Activated B cell treated with CpG ODN at 0.5 μM for 24 hours (primary cell): ENCODE measurements at regions not wholly inside any gene's neighbourhood (a gene's known extent, or its start where the extent isn't known, plus 50 kb on each side); places are given as distances from the start of the nearest gene placed in this dataset.

Experiments used
- ATAC-seq: fragments of 200-7000 bp; cut with Tn5 transposase; one replicate; pipeline ENCODE4 v1.10.0; 2021; ENCODE audit warnings: low read depth, mild to moderate bottlenecking, moderate library complexity
- CTCF ChIA-PET: fragments of 350-600 bp; sonication (Branson Sonifier 250); formaldehyde crosslinking; loops from one replicate; lab custom pipeline; 2021; ENCODE audit warnings: antibody characterized with exemption; lab: Charles Lee
- POLR2A ChIA-PET: fragments of 350-600 bp; sonication (Branson Sonifier 250); formaldehyde crosslinking; loops from one replicate; lab custom pipeline; 2021; ENCODE audit warnings: antibody characterized with exemption; lab: Charles Lee
- DNase-seq: peaks from one replicate; pipeline ENCODE4 v3.0.0; 2022
- H3K27ac Mint-ChIP-seq: one replicate; pipeline ENCODE4 v1.8.0; 2020; ENCODE audit warnings: mixed read lengths
- H3K27me3 Mint-ChIP-seq: one replicate; pipeline ENCODE4 v1.8.0; 2021; ENCODE audit warnings: mixed read lengths
- H3K36me3 Mint-ChIP-seq: one replicate; pipeline ENCODE4 v1.8.0; 2021; ENCODE audit warnings: low read depth, mixed read lengths
- H3K4me1 Mint-ChIP-seq: one replicate; pipeline ENCODE4 v1.8.0; 2021; ENCODE audit warnings: mixed read lengths
- H3K4me3 Mint-ChIP-seq: one replicate; pipeline ENCODE4 v1.8.0; 2020; ENCODE audit warnings: mild to moderate bottlenecking, mixed read lengths
- H3K9me3 Mint-ChIP-seq: one replicate; pipeline ENCODE4 v1.8.0; 2020; ENCODE audit warnings: mixed read lengths
- CTCF ChIP-seq: fragments of 200-600 bp; IDR thresholded peaks from one replicate; pipeline ENCODE4 v1.8.0; 2022; ENCODE audit warnings: antibody characterized with exemption, mild to moderate bottlenecking
- intact Hi-C: fragments of 100-400 bp; cut with micrococcal nuclease; formaldehyde crosslinking; loops from one replicate; pipeline ENCODE4 v1.15.1; 2024

GRCh38 chr1:198829944-198830343, 191.1 kb downstream of the PTPRC start:
- ChIA-PET CTCF (no interaction called here), POLR2A (no interaction called here)
- Mint-ChIP-seq H3K36me3 (no peaks in the 10 kb centered on the region), H3K27ac (no peak overlapping the region), H3K9me3 (no peaks in the 10 kb centered on the region), H3K4me3 (no peak overlapping the region), H3K27me3 (no peaks in the 10 kb centered on the region), H3K4me1 (no peaks in the 10 kb centered on the region)
- no peak for TF ChIP-seq CTCF
- intact Hi-C loops: loop anchor here (2.0 kb wide), 1 partner anchor 55 kb away; no protein-coding TSS in a partner anchor
- no peak for ATAC-seq
- no peak for DNase-seq

GRCh38 chr1:198830412-198830811, 191.6 kb downstream of the PTPRC start:
- Mint-ChIP-seq H3K36me3 (no peaks in the 10 kb centered on the region), H3K27ac (no peak overlapping the region), H3K4me1 (no peaks in the 10 kb centered on the region), H3K27me3 (no peaks in the 10 kb centered on the region), H3K9me3 (no peaks in the 10 kb centered on the region), H3K4me3 (no peak overlapping the region)
- POLR2A ChIA-PET: no interaction called here
- intact Hi-C loops: loop anchor here (2.0 kb wide), 1 partner anchor 54 kb away; no protein-coding TSS in a partner anchor
- ATAC-seq (no peak), DNase-seq (no peak)
- no peak for TF ChIP-seq CTCF
- CTCF ChIA-PET: no interaction called here

GRCh38 chr1:198833706-198834503, 195.1 kb downstream of the PTPRC start:
- no peak overlapping the region for H3K27ac Mint-ChIP-seq
- H3K27me3 Mint-ChIP-seq: no peaks in the 10 kb centered on the region
- CTCF ChIA-PET: no interaction called here
- no peaks in the 10 kb centered on the region for H3K9me3 Mint-ChIP-seq
- H3K36me3 Mint-ChIP-seq: no peaks in the 10 kb centered on the region
- no peak for TF ChIP-seq CTCF
- DNase-seq: no peak
- POLR2A ChIA-PET: no interaction called here
- no peak for ATAC-seq
- intact Hi-C loops: no loop called here
- no peak overlapping the region for H3K4me3 Mint-ChIP-seq
- peaks cover 4% of the 10 kb centered on the region for H3K4me1 Mint-ChIP-seq

GRCh38 chr1:198837278-198838021, 198.6 kb downstream of the PTPRC start:
- no peak for TF ChIP-seq CTCF
- Mint-ChIP-seq H3K4me3 (no peak overlapping the region), H3K36me3 (no peaks in the 10 kb centered on the region), H3K4me1 (peaks cover 4% of the 10 kb centered on the region), H3K27ac (no peak overlapping the region), H3K27me3 (no peaks in the 10 kb centered on the region), H3K9me3 (no peaks in the 10 kb centered on the region)
- ATAC-seq (no peak), DNase-seq (no peak)
- POLR2A ChIA-PET: no interaction called here
- intact Hi-C loops: no loop called here
- CTCF ChIA-PET: no interaction called here

- intact Hi-C loops: no loop called here
- ATAC-seq (no peak), DNase-seq (no peak)
- no peaks in the 10 kb centered on the region for H3K36me3 Mint-ChIP-seq
- H3K9me3 Mint-ChIP-seq: no peaks in the 10 kb centered on the region
- H3K27me3 Mint-ChIP-seq: no peaks in the 10 kb centered on the region
- ChIA-PET POLR2A (no interaction called here), CTCF (no interaction called here)
- no peak for TF ChIP-seq CTCF
- H3K4me3 Mint-ChIP-seq: no peak overlapping the region
- H3K27ac Mint-ChIP-seq: no peak overlapping the region
- peaks cover 4% of the 10 kb centered on the region for H3K4me1 Mint-ChIP-seq
Measured at GRCh38 chr1:198838022-198838342, 199.1 kb downstream of the PTPRC start.
